ENCODE measurements at regions not wholly inside any gene's neighbourhood (a gene's known extent, or its start where the extent isn't known, plus 50 kb on each side); places are given as distances from the start of the nearest gene placed in this dataset.

- TF ChIP-seq, protein P1, sequence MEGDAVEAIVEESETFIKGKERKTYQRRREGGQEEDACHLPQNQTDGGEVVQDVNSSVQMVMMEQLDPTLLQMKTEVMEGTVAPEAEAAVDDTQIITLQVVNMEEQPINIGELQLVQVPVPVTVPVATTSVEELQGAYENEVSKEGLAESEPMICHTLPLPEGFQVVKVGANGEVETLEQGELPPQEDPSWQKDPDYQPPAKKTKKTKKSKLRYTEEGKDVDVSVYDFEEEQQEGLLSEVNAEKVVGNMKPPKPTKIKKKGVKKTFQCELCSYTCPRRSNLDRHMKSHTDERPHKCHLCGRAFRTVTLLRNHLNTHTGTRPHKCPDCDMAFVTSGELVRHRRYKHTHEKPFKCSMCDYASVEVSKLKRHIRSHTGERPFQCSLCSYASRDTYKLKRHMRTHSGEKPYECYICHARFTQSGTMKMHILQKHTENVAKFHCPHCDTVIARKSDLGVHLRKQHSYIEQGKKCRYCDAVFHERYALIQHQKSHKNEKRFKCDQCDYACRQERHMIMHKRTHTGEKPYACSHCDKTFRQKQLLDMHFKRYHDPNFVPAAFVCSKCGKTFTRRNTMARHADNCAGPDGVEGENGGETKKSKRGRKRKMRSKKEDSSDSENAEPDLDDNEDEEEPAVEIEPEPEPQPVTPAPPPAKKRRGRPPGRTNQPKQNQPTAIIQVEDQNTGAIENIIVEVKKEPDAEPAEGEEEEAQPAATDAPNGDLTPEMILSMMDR (IDR thresholded peaks at IDR 0.05; ENCODE audit: low read depth, low read length): no peak
- no peak for TF ChIP-seq EZH2phosphoT487 (IDR thresholded peaks at IDR 0.05; ENCODE audit: low read depth)
- no peak overlapping the region for H3K27ac ChIP-seq (ENCODE audit: low read length)
- H3K4me1 ChIP-seq (ENCODE audit: low read length): peaks cover 6% of the 10 kb centered on the region
- H3K79me2 ChIP-seq (ENCODE audit: low read length): no peaks in the 10 kb centered on the region
- H3K36me3 ChIP-seq (replicated peaks; ENCODE audit: low read depth, low read length): no peaks in the 10 kb centered on the region
- no peak overlapping the region for H3K4me2 ChIP-seq (ENCODE audit: low read length)
- H3K9me3 ChIP-seq (ENCODE audit: insufficient read depth, low read length): no peaks in the 10 kb centered on the region
- no peak overlapping the region for H3K4me3 ChIP-seq (ENCODE audit: low read length)
- H4K20me1 ChIP-seq (ENCODE audit: insufficient read depth, low read length): no peaks in the 10 kb centered on the region
- no peak overlapping the region for H2AFZ ChIP-seq (ENCODE audit: low read depth, low read length)
- H3K9ac ChIP-seq (ENCODE audit: low read length): no peak overlapping the region
- peaks cover 30% of the 10 kb centered on the region for H3K27me3 ChIP-seq (ENCODE audit: low read depth, low read length)
These were observed 568.8 kb upstream of the ZFHX3 start for GRCh38 chr16:73616770-73617169.

DNA sequence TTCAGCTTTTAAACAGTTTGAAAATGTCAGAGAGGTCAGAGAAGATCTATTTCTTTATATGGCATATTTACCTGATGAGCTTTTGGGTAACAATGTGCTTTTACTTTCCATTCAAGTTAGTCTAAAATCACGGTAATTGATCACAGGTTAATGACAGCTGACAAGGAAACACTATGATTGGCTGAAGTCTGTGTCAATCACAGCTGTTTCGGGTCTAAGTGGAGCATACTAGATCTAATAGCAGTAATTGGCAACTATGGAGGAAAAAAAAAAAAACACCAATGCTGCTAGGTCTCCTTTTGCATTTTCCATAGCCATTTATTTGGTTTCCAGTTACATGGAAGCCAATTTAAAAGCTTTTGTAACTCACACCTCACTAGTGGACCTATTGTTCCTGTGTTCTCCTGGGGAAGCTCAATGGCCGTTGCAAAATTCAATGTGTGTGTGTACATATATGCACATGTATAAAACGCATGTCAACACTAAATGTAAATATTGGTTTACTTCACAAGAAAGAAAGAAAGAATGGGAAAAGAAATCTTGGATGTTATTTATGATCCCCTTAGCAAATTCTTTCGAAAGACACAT, 568.3 kb upstream of the ZFHX3 start:
- H3K79me2 ChIP-seq (ENCODE audit: low read length): no peaks in the 10 kb centered on the region
- no peak overlapping the region for H3K27ac ChIP-seq (ENCODE audit: low read length)
- H3K4me3 ChIP-seq (ENCODE audit: low read length): no peak overlapping the region
- no peaks in the 10 kb centered on the region for H3K9me3 ChIP-seq (ENCODE audit: insufficient read depth, low read length)
- no peak overlapping the region for H2AFZ ChIP-seq (ENCODE audit: low read depth, low read length)
- TF ChIP-seq, protein P1 (IDR thresholded peaks at IDR 0.05; ENCODE audit: low read depth, low read length): no peak
- no peak for TF ChIP-seq EZH2phosphoT487 (IDR thresholded peaks at IDR 0.05; ENCODE audit: low read depth)
- no peaks in the 10 kb centered on the region for H4K20me1 ChIP-seq (ENCODE audit: insufficient read depth, low read length)
- peaks cover 1% of the 10 kb centered on the region for H3K4me1 ChIP-seq (ENCODE audit: low read length)
- no peak overlapping the region for H3K9ac ChIP-seq (ENCODE audit: low read length)
- H3K36me3 ChIP-seq (replicated peaks; ENCODE audit: low read depth, low read length): no peaks in the 10 kb centered on the region
- peaks cover 31% of the 10 kb centered on the region for H3K27me3 ChIP-seq (ENCODE audit: low read depth, low read length)
- H3K4me2 ChIP-seq (ENCODE audit: low read length): no peak overlapping the region

DNA sequence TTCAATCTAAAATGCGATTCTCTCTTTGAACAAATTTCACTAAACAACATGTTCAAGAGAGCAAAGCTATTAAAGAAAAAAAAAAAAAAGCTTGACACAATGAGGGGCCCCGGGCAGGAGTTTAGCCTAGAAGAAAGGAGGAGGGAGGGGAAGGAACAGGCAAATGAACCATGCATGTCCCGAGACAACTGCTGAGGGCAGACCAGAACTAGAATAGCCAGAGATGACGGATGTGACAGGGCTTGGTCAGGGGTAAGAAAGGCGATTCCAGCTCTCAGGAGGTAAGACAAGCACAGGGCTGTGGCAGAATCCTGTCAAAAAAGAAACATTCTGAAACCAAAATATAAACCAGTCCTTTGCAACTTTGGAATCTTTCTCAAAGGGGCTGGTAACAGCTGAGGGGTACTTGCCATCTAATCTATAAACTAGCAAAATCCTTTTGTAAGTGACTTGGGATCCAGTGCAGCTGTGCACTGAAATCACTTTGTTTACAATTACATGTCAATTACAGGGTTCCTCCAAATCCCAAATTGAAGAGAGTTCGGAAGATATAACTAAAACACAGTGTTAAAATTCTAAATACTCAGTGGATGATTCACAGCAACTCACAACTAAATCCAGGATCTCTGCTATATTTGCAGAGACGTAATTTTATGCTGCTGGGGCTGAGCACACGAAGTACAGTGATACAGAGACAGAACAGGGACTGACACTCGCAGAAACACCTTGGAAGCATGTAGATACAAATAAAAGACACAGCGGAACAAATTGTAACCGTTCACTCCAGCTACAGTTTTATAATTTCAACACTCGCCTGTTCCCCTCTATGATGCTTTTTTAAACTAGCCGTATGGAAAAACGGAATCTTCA, 567.4 kb upstream of the ZFHX3 start:
- Histone ChIP-seq H3K27ac (ENCODE audit: low read length) (no peak overlapping the region), H3K79me2 (ENCODE audit: low read length) (no peaks in the 10 kb centered on the region), H3K9ac (ENCODE audit: low read length) (no peak overlapping the region), H3K9me3 (ENCODE audit: insufficient read depth, low read length) (no peaks in the 10 kb centered on the region), H3K4me2 (ENCODE audit: low read length) (no peak overlapping the region), H3K4me3 (ENCODE audit: low read length) (no peak overlapping the region), H4K20me1 (ENCODE audit: insufficient read depth, low read length) (no peaks in the 10 kb centered on the region), H3K27me3 (ENCODE audit: low read depth, low read length) (peaks cover 38% of the 10 kb centered on the region), H3K36me3 (replicated peaks; ENCODE audit: low read depth, low read length) (no peaks in the 10 kb centered on the region), H2AFZ (ENCODE audit: low read depth, low read length) (no peak overlapping the region), H3K4me1 (ENCODE audit: low read length) (no peaks in the 10 kb centered on the region)
- TF ChIP-seq, protein P1 (IDR thresholded peaks at IDR 0.05; ENCODE audit: low read depth, low read length): no peak
- TF ChIP-seq EZH2phosphoT487 (IDR thresholded peaks at IDR 0.05; ENCODE audit: low read depth): no peak

DNA sequence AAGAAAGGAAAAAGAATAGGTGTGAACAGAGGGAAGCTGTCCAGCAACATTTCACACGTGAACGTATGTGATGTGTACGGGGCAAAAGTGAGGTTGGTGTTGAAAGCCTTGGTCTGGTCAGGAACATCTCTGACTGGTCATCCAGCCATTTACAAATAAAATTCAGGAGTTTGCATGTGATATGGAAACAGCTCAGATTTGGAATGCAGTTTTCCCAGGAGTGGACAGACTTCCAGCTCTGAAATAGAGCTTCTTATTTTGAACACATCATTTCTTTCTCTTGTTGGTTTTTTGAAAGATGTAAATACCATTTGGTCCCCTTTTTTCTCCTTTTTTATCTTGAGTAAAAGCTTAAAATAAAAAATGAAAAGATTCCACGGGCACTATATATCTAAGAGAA, 566.2 kb upstream of the ZFHX3 start:
- Histone ChIP-seq H3K4me2 (ENCODE audit: low read length) (no peak overlapping the region), H4K20me1 (ENCODE audit: insufficient read depth, low read length) (no peaks in the 10 kb centered on the region), H3K4me3 (ENCODE audit: low read length) (no peak overlapping the region), H3K9me3 (ENCODE audit: insufficient read depth, low read length) (no peaks in the 10 kb centered on the region), H2AFZ (ENCODE audit: low read depth, low read length) (no peak overlapping the region), H3K27ac (ENCODE audit: low read length) (no peak overlapping the region), H3K36me3 (replicated peaks; ENCODE audit: low read depth, low read length) (no peaks in the 10 kb centered on the region), H3K4me1 (ENCODE audit: low read length) (no peaks in the 10 kb centered on the region), H3K27me3 (ENCODE audit: low read depth, low read length) (peaks cover 45% of the 10 kb centered on the region), H3K9ac (ENCODE audit: low read length) (no peak overlapping the region), H3K79me2 (ENCODE audit: low read length) (no peaks in the 10 kb centered on the region)
- TF ChIP-seq, protein P1 (IDR thresholded peaks at IDR 0.05; ENCODE audit: low read depth, low read length): no peak
- no peak for TF ChIP-seq EZH2phosphoT487 (IDR thresholded peaks at IDR 0.05; ENCODE audit: low read depth)
